Suprapubic skin (tissue), 3 donors: ENCODE measurements at regions not wholly inside any gene's neighbourhood (a gene's known extent, or its start where the extent isn't known, plus 50 kb on each side); places are given as distances from the start of the nearest gene placed in this dataset.

Experiments used
- POLR2A ChIP-seq, 2 donors: fragments of 450-650 bp; IDR thresholded peaks; one replicate each; pipeline ENCODE4 v1.6.1; 2017; ENCODE audit warnings: antibody characterized with exemption in 2 of 2, mild to moderate bottlenecking in 2 of 2, moderate library complexity in 2 of 2
- TF ChIP-seq, protein P1 (sequence below), 2 donors: fragments of 200-600 bp in 1 of 2; fragments of 450-650 bp in 1 of 2; sonication (generic) in 1 of 2; IDR thresholded peaks; one replicate each; pipeline ENCODE4 v1.5.1; 2016 to 2019; ENCODE audit warnings: antibody characterized with exemption in 2 of 2, mild to moderate bottlenecking in 1 of 2, moderate library complexity in 1 of 2

DNA sequence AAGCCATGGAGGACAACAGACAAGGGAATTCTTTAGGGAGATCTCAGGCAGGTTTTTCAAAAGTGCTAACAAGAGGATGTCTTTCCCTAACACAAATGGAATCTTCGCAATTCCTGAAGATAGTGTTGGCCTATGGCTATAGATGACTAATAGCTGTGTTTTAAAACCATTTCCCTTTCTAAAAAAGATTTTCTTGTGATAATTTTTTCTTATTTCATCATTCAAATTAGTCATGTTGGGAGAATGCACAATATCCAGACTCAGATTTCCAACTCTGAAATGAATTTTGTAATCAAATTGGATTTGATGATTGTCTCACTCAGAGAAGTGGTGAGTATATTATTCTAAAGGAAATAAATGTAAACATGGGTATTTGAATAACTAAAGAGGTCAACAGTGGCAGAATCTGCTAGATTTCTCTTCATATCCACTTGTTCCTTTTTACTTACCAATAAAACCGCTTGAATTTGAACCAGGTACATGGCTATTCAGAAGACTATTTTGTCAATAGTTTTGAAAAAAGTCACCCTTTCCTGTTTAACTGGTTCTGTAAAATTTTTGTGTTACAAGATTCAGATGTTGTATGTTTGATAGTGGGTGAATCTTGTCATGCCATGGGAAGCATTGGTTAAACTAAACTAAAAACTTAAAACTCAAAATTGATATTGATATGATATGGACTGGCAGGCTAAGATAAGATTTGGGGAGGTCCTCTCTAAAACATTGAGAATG lies 1223.7 kb upstream of the EYS start:
- TF ChIP-seq, protein P1, sequence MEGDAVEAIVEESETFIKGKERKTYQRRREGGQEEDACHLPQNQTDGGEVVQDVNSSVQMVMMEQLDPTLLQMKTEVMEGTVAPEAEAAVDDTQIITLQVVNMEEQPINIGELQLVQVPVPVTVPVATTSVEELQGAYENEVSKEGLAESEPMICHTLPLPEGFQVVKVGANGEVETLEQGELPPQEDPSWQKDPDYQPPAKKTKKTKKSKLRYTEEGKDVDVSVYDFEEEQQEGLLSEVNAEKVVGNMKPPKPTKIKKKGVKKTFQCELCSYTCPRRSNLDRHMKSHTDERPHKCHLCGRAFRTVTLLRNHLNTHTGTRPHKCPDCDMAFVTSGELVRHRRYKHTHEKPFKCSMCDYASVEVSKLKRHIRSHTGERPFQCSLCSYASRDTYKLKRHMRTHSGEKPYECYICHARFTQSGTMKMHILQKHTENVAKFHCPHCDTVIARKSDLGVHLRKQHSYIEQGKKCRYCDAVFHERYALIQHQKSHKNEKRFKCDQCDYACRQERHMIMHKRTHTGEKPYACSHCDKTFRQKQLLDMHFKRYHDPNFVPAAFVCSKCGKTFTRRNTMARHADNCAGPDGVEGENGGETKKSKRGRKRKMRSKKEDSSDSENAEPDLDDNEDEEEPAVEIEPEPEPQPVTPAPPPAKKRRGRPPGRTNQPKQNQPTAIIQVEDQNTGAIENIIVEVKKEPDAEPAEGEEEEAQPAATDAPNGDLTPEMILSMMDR (IDR thresholded peaks at IDR 0.05): no peak
- no peak for TF ChIP-seq POLR2A (IDR thresholded peaks at IDR 0.05)
